ENCODE measurements at regions not wholly inside any gene's neighbourhood (a gene's known extent, or its start where the extent isn't known, plus 50 kb on each side); places are given as distances from the start of the nearest gene placed in this dataset.

DNA sequence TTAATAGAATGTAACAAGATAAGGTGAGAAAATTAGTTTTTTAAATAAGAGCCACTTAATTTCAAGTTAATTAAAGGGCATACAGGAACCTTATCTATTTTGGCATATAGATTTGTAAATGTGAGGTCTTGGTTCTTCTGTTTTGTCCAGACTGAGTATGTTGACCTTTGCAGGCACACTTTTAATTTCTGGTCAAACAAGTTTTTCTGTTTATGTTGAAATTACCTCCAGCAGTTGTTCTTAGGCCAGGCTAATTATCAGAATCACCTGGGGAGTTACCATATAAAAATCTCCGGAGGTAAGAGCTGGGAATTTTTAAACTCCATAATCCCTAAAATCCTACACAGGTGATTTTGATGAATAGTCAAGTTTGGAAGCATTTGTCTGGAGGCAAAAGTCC lies 227.4 kb upstream of the ANKRD50 start:
- no peak for TF ChIP-seq CTCF (IDR thresholded peaks at IDR 0.05; ENCODE audit: low read depth, low read length)
- DNase-seq (ENCODE audit: extremely low read depth, low read depth), result no peak

- no peak for DNase-seq (ENCODE audit: extremely low read depth, low read depth)
- TF ChIP-seq CTCF (IDR thresholded peaks at IDR 0.05; ENCODE audit: low read depth, low read length), result no peak
These were observed 226.3 kb upstream of the ANKRD50 start for GRCh38 chr4:124938836-124939235.

- TF ChIP-seq CTCF (IDR thresholded peaks at IDR 0.05; ENCODE audit: low read depth, low read length), result no peak
- no peak for DNase-seq (ENCODE audit: extremely low read depth, low read depth)
These were observed 225.5 kb upstream of the ANKRD50 start for GRCh38 chr4:124937993-124938392.

DNA sequence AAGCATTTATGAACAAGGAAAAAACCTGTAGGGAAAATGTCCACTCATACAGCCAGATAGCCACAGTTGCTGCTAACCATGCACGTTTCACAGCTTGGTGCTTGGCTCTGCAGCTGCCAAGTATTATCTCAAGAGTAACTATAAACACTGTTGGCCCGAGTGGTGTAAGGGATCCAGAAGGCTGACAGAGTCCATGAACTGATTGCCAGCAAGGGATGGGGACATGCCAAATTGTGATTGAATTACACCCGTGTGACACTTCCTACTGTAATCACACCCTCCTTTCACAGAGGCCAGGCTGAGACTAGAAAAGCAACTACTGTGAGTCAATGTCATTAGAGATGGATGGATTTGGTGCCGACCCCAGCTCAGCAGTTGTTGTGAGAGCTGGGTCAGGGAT lies 223.9 kb upstream of the ANKRD50 start:
- TF ChIP-seq CTCF (IDR thresholded peaks at IDR 0.05; ENCODE audit: low read depth, low read length), result no peak
- no peak for DNase-seq (ENCODE audit: extremely low read depth, low read depth)

- no peak for TF ChIP-seq CTCF (IDR thresholded peaks at IDR 0.05; ENCODE audit: low read depth, low read length)
- DNase-seq (ENCODE audit: extremely low read depth, low read depth), result no peak
These were observed 222.4 kb upstream of the ANKRD50 start for GRCh38 chr4:124934916-124935315.

DNA sequence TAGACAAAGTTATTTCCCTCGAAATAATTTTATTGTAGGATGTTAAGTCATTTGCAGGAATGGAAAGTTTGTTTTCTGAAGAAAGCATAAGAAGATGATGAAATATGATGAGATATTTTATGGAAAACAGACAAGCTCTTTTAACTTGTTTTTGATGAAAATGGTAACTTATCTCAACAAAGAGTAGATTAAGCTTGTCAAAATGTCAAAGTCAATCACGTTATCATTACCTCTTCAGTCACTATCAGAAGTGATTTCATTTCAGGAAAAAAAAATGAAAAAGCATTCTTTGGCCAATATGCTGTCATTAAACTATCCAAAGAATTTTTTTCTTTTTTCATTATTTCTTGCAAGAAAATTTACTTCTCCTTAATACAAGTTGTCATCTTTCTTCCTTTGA lies 221.0 kb upstream of the ANKRD50 start:
- TF ChIP-seq CTCF (IDR thresholded peaks at IDR 0.05; ENCODE audit: low read depth, low read length), result no peak
- DNase-seq (ENCODE audit: extremely low read depth, low read depth), result no peak

DNA sequence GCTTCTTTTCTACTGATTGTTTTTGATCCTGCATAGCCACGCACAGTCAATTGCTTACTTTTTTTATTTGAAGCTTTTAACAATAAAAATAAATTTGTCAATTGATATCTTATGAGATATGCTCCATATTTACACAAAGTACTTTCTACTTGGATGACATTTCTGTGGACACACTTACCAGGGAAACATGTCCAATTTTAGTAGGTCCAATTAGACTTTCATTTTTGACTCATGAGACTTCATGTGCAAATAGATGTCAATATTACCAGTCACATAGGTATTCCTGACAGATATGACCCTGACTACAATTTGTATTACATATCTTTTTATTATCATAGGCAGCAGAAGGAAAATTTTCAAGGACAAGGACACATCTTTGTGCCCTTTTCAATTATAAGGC lies 219.9 kb upstream of the ANKRD50 start:
- TF ChIP-seq CTCF (IDR thresholded peaks at IDR 0.05; ENCODE audit: low read depth, low read length), result no peak
- no peak for DNase-seq (ENCODE audit: extremely low read depth, low read depth)

Measured in AG09319 (cell line).